Stimulated activated CD4-positive, alpha-beta T cell treated with anti-CD3 and anti-CD28 coated beads, Interleukin-2, amount 100 ng/mL, for 48 hours (primary cell): ENCODE measurements at regions not wholly inside any gene's neighbourhood (a gene's known extent, or its start where the extent isn't known, plus 50 kb on each side); places are given as distances from the start of the nearest gene placed in this dataset.

Experiments used
- DNase-seq, 2 donors: peaks; one replicate each; pipeline ENCODE4 v3.0.0-alpha.2; 2020

- DNase-seq, result no peak
Measured at GRCh38 chr6:151701911-151702562, 105.4 kb upstream of the ESR1 start.

DNA sequence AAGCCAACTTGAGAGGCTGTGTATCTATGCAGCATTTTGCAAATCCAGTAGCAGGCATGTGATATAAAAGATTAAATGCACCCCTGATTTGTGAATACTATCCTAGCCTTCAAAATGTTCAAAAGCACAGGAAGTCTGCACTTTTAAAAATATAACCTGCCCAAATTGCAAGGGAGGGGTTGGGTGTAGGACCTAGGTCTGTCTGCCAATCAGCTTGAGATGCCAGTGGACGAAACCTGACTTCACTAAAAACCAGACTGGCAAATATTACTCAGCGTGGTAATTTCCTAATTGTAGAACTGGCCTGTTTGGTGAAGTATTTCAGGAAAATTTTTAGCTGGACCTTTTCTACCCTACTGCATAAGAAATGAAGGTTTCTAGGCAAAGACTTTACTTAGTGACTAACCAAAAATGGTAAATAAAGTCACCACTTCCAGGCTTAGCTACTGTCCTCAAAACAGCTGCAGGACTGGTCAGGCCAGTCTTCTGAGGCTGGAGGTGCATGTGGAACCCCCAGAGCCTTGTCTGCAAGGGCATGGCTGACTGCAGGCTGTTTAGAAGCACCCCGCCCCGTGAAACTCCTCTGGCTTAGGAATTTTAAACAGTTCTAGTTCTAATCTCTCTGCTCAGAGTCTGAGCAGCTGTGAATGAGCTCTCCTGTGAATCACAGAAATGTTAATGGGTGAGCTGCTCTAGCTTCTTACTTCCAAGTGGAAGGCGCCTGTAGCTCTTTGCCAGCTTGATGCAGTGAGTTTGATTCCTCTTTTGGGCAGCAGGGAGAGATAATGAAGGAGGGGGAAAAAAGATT is 104.4 kb upstream of the ESR1 start:
- DNase-seq, result no peak

DNA sequence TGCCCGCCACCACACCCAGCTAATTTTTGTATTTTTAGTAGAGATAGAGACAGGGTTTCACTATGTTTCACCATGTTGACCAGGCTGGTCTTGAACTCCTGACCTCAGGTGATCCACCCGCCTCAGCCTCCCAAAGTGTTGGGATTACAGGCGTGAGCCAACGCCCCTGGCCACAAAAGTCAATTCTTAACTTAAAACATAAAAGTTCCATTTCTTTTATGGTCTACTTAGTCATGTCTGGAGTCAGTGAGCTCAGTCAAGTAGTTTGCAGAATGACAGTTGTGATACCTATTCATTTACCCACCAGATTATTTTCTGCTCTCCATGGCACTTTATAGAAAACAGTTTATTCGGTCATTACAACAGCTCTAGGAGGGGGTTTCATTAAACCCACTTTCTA is 103.1 kb upstream of the ESR1 start:
- peak in 1 of 2 donors; percentile 39 for DNase-seq

- DNase-seq, result no peak
Measured at GRCh38 chr6:151705993-151706733, 101.3 kb upstream of the ESR1 start.

GRCh38 chr6:151709329-151709728 is 98.2 kb upstream of the ESR1 start:
- DNase-seq, result no peak

DNA sequence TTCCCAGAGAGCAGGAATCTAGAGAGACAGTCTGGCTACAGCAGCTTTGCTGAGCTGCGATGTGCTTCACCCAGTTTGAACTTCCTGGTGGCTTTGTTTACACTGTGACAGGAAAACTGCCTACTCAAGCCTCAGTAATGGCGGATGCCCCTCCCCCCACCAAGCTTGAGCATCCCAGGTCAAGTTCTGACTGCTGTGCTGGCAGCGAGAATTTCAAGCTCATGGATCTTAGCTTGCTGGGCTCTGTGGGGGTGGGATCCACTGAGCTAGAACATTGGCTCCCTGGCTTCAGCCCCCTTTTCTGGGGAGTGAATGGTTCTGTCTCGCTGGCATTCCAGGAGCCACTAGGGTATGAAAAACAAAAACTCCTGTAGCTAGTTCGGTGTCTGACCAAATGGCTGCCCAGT is 91.0 kb upstream of the ESR1 start:
- no peak for DNase-seq

- DNase-seq, result no peak
Measured at GRCh38 chr6:151719070-151719469, 88.4 kb upstream of the ESR1 start.

- DNase-seq, result no peak
Measured at GRCh38 chr6:151721146-151721545, 86.3 kb upstream of the ESR1 start.

- no peak for DNase-seq
Measured at GRCh38 chr6:151721671-151722070, 85.8 kb upstream of the ESR1 start.

DNA sequence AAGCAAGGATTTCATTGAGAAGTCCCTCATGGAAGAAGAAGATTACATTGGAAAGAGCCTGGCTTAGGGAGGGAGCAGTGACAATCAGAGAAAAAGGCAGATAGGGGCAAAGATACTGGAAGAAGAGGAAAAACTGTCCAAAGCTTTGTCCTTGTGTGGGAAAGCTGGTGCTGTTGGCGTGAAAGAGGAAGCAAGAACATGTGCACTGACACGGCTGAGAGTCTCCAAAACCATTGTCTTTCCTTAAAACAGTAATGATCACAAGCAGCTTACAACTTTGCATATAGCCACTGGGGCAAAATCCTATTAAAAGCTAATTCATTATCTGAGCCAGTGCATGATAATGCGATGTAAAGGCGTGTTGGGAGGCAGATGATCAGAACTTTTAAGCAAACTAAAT is 85.1 kb upstream of the ESR1 start:
- no peak for DNase-seq

- peak; percentile 23 to 51 for DNase-seq
Measured at GRCh38 chr6:151723152-151723551, 84.3 kb upstream of the ESR1 start.

- no peak for DNase-seq
Measured at GRCh38 chr6:151729829-151730495, 77.5 kb upstream of the ESR1 start.

GRCh38 chr6:151730496-151730870 is 77.0 kb upstream of the ESR1 start:
- no peak for DNase-seq

DNA sequence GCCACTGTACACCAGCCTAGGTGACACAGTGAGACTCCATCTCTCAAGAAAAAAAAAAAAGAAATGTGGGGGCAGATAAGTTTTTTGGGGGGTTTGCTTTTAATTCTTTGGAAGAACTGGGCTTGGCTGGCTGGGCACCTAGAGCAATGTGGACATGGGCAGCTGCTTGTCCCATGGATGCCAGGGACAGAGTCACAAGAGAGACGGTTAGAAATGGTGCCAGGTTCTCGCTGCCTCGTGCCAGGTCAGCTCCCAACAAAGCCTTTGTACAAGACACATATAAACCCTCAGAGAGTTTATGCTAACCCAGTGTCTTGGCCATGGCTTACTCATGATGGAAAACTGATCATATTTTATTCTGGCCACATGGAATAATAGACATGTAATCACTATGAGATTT is 76.2 kb upstream of the ESR1 start:
- DNase-seq, result no peak

DNA sequence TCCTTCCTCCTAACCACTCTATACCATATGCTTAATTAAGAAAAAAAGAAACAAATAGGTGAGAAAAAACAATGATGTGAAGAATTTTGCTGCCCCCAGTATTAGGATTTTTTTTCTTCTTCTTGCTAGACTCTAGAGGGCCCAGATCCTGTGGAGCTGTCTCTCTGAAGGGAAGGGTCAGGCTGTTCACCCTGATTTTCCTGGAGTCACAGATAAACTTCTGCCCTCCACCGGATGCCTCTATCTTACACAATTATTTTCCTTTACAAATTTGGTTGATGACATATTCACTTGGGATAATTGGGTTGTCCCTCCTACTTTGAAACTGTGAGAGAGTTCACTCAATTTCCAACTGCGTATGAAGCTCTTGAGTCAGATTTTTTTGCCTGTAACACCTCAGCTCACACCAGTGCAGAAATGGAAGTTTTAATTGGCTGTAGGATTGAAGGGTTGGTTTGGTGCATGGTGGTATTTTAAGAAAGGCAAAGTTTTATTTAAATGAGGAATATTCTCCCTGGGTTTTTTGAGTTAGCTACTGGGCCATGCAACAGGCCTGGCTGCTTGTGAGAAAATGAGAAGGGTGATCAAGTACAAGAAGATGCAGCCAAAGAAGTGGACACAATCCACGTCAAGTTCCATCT is 73.7 kb upstream of the ESR1 start:
- no peak for DNase-seq

GRCh38 chr6:151738267-151738666 is 69.2 kb upstream of the ESR1 start:
- no peak for DNase-seq

- no peak for DNase-seq
Measured at GRCh38 chr6:151738960-151739359, 68.5 kb upstream of the ESR1 start.

DNA sequence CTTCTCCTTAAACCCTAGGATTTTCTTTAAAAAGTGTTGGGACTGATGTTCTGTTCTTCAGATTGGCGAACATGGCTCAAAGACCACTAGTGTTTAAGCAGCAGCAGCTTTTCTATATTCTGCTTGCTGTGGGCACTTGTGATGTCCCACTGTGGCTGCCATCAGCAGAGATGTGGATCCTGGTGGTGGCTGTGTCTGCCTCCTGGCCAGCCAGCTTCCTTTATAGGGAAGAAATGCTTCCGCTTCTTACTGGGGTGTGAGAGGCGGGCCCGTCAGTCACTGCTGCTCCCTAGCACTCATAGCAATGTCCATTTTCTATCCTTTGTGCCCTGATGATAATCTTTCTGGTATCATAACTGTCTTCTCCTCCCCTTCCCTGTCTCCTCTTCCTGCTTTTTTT is 66.7 kb upstream of the ESR1 start:
- no peak for DNase-seq

- no peak for DNase-seq
Measured at GRCh38 chr6:151747896-151748295, 59.6 kb upstream of the ESR1 start.

DNA sequence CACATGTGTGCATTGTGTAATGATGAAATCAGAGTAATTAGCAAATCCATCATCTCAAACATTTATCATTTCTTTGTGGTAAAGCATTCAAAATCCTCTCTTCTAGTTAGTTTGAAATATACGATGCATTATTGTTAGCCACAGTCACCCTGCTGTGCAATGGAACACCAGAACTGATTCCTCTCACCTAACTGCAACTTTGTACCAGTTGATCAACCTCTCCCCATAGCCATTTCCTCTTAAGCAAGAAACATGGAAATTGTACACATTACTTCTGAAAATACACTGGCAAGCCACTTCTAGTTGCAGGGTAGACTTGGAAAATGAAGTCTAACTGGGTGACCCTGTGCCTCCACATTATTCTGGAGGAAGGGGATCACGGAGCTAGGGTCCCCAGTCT is 58.1 kb upstream of the ESR1 start:
- no peak for DNase-seq

DNA sequence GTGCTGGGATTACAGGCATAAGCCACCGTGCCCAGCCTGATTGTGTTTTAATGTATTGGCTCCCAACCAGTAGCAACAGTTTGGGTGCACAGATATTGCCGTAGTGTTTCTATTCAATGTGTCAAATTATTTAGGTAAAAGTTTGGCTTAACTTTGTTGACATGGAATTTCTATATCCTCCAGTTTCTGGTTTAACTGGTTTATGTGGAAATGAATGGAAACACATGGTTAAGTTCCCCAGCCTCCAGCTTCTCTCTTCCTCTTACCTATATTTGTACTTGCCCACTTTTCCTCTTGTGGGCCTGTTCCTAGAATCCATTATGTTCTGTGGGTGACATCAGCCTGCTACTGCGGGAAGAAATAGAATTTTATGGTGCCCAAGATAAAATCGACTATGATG is 53.9 kb upstream of the ESR1 start:
- DNase-seq, result no peak

DNA sequence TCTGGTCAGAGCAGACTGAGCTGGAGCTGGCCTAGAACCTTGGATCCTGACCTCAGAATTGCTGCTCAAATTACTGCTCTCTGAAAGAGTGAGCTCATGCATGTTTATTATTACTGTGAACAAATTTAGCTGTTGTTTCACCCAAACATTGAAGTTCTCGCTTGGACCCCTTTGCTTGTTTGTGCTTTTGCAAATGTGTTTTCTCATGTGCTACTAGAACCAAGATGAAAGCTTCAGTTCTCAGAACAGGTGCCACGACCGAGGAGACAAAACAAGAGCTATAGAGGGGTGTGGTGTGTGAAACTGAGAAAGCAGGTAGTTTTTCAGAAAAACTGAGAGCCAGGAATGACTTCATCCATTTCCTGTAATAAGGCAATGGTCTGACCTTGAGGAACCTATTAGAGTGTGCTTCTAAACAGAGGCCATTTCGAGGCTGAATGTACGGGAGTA is 50.0 kb upstream of the ESR1 start:
- peak in 1 of 2 donors; percentile 9 for DNase-seq
